WI38 (cell line): ENCODE measurements at regions not wholly inside any gene's neighbourhood (a gene's known extent, or its start where the extent isn't known, plus 50 kb on each side); places are given as distances from the start of the nearest gene placed in this dataset.

Source experiments
- H3K4me3 ChIP-seq: 2 replicates; pipeline ENCODE4 v1.5.1; 2011; ENCODE audit warnings: low read depth, mild to moderate bottlenecking, control low read depth, low read length
- CTCF ChIP-seq: IDR thresholded peaks from 2 replicates; pipeline ENCODE4 v1.5.1; 2012; ENCODE audit warnings: low read depth, mild to moderate bottlenecking, control low read depth, low read length

DNA sequence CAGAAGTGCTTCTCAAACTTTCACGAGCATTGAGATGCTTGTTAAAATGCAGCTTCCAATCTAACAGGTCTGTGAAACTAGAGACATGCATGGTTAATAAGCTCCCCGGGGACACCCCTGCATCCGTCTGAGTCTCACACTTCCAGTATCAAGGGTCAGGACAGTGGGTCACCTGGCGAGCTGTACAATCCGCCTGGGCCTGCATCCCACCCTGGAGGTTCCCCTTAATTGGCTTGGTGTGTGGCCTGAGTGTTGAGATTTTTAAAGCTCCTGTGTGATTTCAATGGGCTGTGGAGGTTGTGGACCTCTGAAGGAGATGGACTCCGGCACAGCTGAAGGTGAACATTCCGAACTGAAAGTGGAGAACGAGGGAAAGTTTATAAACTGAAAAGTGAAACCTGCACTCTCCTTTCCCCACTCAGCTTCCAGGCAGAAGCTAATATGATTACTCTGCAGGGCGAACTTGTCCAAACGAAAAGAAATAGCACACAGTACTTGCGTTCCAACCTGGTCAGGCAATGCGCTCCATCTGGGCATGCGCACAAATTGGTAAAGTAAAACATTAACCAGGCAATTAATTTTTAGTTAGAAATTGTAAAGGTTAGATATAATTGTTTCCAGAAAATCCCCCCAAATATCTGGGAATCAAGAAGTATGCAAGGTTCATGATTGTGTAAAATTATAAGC lies 191.7 kb upstream of the ALKAL2 start:
- no peak for TF ChIP-seq CTCF
- no peak overlapping the region for H3K4me3 ChIP-seq

DNA sequence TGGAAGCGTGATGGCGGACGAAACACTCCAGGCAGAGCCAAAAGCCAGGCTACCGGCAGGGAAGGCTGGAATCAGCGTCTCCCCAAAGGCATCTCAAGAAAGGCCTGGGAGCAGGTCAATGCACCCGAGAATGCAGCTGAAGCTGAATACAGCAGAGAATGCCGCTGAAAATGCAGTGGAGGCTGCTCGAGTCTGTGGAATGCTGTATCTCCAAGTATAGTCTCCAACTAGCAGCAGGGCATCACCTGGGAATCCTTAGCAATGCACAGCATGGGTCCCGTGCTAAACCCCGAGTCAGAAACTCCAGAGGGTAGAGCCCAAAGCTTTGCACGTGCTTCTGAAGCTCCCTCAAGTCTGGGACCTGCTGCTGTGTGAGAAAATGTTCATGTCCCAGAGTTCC lies 191.1 kb upstream of the ALKAL2 start:
- no peak for TF ChIP-seq CTCF
- H3K4me3 ChIP-seq = no peak overlapping the region

DNA sequence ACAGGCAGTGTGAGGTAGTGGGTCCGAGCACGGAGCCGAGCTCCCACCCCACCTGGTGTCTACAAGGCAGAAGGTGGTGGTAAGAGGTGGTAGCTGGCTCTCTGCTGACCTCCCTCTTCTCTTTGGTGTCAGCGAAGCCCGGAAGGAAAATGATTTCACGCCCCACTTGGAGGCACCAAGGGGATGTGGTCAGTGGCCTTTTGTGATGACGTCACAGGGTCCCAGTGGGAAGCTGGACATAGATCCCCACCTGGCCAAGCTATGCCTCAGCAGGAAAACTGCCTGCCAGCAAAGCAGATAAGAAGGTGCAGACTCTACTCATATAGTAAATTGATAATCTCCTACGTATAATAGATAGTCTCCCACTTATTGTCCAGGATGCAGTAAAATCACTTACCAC lies 183.7 kb upstream of the ALKAL2 start:
- TF ChIP-seq CTCF = no peak
- H3K4me3 ChIP-seq = no peak overlapping the region

DNA sequence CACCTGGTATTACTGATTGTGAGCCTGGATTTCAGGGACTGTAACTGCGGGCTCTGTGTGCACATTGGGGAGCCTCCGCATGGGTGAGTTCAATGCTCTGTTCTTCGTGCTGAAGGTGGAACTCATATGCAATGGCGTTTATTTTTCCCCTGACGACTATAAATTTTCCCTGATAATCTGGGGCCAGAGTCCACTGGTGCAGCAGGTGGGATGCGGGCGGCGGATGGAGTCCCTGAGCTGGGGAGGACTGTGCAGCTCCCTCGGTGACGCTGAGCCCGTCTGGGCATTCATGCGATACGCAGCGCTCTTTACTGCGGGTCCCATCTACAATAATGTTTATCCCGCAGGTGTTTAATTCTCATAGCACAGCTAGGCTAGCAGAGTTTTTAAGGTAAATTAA lies 181.6 kb upstream of the ALKAL2 start:
- H3K4me3 ChIP-seq = no peak overlapping the region
- no peak for TF ChIP-seq CTCF

- no peak overlapping the region for H3K4me3 ChIP-seq
- TF ChIP-seq CTCF = no peak
Observed at GRCh38 chr2:468648-469336, 180.9 kb upstream of the ALKAL2 start.

DNA sequence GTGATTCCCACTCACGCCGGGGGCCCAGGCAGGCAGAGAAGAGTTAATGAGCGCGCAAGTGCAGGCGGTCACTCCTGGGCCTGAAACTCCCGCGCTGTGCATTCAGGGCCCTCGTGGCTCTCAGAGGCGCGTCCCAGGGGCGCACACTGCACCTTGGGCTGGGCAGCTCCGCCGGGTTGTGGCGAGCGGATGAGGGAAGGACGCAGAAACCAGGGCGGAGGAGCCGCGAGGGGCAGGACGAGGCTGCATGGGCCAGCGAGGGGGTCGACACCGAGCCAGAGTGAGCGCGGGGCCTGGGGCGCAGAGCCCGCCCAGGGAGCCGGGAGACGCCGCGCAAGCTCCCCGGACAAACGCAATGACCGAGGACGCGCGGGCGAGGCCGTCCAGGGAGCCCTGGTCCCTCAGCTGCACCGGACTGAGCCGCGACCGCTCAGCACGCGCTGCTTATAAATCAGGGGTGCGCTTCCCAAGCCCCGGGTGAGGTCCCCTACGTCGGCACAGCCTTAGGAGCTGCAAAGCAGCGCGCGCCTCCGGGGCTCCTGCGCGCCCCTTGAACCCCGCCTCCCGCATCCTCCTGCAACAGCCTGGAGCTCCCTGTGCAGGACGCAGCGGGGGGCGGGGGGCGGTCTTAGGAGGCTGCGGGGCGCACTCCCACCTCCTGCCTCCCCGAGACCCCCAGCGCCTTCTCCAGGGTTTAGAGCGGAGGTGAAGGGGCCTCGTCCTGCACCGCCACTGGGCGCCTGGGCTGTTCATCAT lies 180.2 kb upstream of the ALKAL2 start:
- no peak overlapping the region for H3K4me3 ChIP-seq
- no peak for TF ChIP-seq CTCF

GRCh38 chr2:467543-467891 lies 179.6 kb upstream of the ALKAL2 start:
- TF ChIP-seq CTCF = no peak
- no peak overlapping the region for H3K4me3 ChIP-seq
